ENCODE measurements at regions not wholly inside any gene's neighbourhood (a gene's known extent, or its start where the extent isn't known, plus 50 kb on each side); places are given as distances from the start of the nearest gene placed in this dataset.

DNA sequence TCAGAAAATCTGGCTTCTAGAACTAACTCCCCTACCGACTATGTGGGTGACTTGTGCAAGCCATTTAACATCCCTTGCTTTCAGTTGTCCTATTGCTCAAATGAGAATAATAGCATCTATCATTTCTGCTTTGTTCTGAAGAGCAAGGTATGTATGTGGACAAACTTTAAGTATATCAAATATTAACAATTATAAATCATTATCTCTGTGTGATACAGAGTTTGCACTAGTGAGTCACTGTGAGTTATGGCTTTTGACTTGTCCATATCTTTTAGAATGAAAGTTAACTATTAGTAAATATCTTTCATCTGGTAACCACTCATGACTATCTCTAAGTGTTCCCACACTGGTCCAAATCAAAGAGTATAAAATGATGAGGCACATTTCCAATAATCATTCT, 812.9 kb upstream of the ADGRL2 start:
- intact Hi-C loops (cut with DNase I) = no loop called here
- DNase-seq (no peak), ATAC-seq (no peak)
- H3K9me3 ChIP-seq = no peaks in the 10 kb centered on the region
- WGBS, 2 donors = 75 to 86% methylated on average over 1 of the region's 1 CpG
- no peak overlapping the region for H3K4me3 ChIP-seq
- no peaks in the 10 kb centered on the region for H3K36me3 ChIP-seq
- TF ChIP-seq, protein P1, sequence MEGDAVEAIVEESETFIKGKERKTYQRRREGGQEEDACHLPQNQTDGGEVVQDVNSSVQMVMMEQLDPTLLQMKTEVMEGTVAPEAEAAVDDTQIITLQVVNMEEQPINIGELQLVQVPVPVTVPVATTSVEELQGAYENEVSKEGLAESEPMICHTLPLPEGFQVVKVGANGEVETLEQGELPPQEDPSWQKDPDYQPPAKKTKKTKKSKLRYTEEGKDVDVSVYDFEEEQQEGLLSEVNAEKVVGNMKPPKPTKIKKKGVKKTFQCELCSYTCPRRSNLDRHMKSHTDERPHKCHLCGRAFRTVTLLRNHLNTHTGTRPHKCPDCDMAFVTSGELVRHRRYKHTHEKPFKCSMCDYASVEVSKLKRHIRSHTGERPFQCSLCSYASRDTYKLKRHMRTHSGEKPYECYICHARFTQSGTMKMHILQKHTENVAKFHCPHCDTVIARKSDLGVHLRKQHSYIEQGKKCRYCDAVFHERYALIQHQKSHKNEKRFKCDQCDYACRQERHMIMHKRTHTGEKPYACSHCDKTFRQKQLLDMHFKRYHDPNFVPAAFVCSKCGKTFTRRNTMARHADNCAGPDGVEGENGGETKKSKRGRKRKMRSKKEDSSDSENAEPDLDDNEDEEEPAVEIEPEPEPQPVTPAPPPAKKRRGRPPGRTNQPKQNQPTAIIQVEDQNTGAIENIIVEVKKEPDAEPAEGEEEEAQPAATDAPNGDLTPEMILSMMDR (IDR thresholded peaks at IDR 0.05) = no peak
- H3K4me1 ChIP-seq = no peaks in the 10 kb centered on the region
- no peaks in the 10 kb centered on the region for H3K27me3 ChIP-seq
- no peak overlapping the region for H3K27ac ChIP-seq

DNA sequence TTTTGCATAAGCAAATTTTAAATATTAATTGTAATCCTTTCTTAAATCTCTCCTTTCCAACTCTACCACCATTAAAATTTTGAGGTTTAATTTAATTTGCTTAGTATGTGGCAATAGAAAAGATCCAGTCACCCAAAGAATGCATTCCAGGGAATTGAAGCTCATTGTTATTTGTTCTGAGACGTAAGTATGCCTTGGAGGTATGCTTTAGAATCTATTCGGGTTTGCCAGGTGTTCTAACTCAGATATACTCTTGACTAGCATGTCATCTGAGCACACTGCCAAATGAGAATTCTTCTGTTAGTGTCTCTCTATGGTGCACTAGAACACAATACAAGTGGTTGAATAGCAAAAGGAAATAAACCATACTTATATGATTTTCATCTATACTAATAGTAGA, 813.6 kb upstream of the ADGRL2 start:
- Histone ChIP-seq H3K27ac (no peak overlapping the region), H3K27me3 (no peaks in the 10 kb centered on the region), H3K4me1 (no peaks in the 10 kb centered on the region), H3K36me3 (no peaks in the 10 kb centered on the region), H3K9me3 (no peaks in the 10 kb centered on the region), H3K4me3 (no peak overlapping the region)
- no peak for ATAC-seq
- intact Hi-C loops (cut with DNase I) = no loop called here
- DNase-seq = no peak
- TF ChIP-seq, protein P1 (IDR thresholded peaks at IDR 0.05) = no peak
- WGBS, 2 donors = 57 to 59% methylated on average over 2 of the region's 2 CpGs

DNA sequence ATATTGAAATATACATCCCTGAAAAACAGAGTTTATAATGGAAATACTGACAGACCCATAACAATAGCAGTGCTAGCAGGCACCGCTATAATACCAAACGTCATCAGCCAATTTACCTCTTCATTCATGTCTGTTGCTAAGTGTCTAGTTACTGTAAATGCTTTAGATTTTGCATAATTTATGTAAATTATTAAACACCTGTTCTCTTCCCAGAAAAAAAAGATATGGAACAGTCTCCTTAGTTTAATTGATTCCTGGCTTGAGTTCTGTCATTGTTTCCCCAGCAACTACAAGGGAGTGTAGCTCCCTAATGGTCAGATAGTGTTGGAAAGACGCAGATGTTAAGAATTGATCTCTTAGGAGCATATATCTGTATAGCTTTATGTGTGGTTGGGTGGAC, 817.9 kb upstream of the ADGRL2 start:
- no peaks in the 10 kb centered on the region for H3K4me1 ChIP-seq
- no peaks in the 10 kb centered on the region for H3K36me3 ChIP-seq
- H3K9me3 ChIP-seq = no peaks in the 10 kb centered on the region
- 86 to 88% methylated on average over 3 of the region's 3 CpGs for WGBS, 2 donors
- no peaks in the 10 kb centered on the region for H3K27me3 ChIP-seq
- TF ChIP-seq, protein P1 (IDR thresholded peaks at IDR 0.05) = no peak
- intact Hi-C loops (cut with DNase I) = no loop called here
- H3K4me3 ChIP-seq = no peak overlapping the region
- H3K27ac ChIP-seq = no peak overlapping the region
- ATAC-seq (no peak), DNase-seq (no peak)

DNA sequence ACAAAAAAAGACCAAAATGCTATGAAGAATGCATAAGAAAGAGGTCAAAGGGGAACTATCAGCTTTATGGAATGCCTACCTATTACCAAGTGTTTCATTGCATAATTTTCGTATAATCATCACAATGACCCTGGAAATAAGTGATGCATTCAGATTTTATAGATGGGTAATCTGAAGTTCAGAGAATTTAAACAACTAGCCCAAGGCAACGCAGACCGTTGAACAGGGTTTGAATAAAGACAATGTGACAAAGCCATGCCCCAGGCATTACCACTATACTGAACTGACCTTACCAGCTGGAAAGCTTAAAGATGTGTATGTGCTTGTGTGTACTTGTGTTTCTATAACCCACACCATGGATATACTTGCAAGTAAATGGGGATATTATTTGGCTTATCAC, 827.6 kb upstream of the ADGRL2 start:
- intact Hi-C loops (cut with DNase I) = no loop called here
- WGBS, 2 donors = 92 to 93% methylated on average over 3 of the region's 3 CpGs

More for the DNA sequence above, 827.6 kb upstream of the ADGRL2 start:
- DNase-seq (no peak), ATAC-seq (no peak)
- H3K27me3 ChIP-seq = no peaks in the 10 kb centered on the region
- peaks cover 0 to 3% (median 0%) of the 10 kb centered on the region in 11 donors for H3K9me3 ChIP-seq
- no peaks in the 10 kb centered on the region for H3K36me3 ChIP-seq
- H3K27ac ChIP-seq = no peak overlapping the region
- no peaks in the 10 kb centered on the region for H3K4me1 ChIP-seq
- TF ChIP-seq, protein P1 (IDR thresholded peaks at IDR 0.05) = no peak
- H3K4me3 ChIP-seq = no peak overlapping the region
